ENCODE measurements at regions not wholly inside any gene's neighbourhood (a gene's known extent, or its start where the extent isn't known, plus 50 kb on each side); places are given as distances from the start of the nearest gene placed in this dataset.

DNA sequence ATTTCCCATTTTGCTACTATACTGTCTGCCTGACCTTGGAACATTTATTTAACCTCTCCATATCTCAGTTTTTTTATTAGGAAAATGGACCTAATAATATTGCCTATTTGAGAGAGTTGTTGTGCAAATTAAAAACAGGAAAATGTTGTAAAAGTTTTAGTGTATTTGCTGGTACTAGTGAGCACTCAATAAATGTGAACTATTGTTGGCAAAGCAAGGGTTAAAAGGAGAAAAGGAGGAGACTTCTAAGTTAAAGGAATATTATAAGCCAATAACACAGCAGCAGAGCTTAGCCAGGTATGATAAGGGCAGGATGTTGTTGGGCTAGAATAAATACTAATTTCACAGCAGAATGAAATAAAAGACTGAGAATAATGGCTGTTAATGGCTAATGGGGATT is 211.9 kb upstream of the FUT9 start:
- TF ChIP-seq, protein P1, sequence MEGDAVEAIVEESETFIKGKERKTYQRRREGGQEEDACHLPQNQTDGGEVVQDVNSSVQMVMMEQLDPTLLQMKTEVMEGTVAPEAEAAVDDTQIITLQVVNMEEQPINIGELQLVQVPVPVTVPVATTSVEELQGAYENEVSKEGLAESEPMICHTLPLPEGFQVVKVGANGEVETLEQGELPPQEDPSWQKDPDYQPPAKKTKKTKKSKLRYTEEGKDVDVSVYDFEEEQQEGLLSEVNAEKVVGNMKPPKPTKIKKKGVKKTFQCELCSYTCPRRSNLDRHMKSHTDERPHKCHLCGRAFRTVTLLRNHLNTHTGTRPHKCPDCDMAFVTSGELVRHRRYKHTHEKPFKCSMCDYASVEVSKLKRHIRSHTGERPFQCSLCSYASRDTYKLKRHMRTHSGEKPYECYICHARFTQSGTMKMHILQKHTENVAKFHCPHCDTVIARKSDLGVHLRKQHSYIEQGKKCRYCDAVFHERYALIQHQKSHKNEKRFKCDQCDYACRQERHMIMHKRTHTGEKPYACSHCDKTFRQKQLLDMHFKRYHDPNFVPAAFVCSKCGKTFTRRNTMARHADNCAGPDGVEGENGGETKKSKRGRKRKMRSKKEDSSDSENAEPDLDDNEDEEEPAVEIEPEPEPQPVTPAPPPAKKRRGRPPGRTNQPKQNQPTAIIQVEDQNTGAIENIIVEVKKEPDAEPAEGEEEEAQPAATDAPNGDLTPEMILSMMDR (IDR thresholded peaks at IDR 0.05; ENCODE audit: low read length) = no peak
- no peak for TF ChIP-seq EZH2 (IDR thresholded peaks at IDR 0.05; ENCODE audit: borderline replicate concordance, low read length)
